ENCODE measurements at regions not wholly inside any gene's neighbourhood (a gene's known extent, or its start where the extent isn't known, plus 50 kb on each side); places are given as distances from the start of the nearest gene placed in this dataset.
A peak's percentile ranks its signal among the peaks of the same experiment; 100 is the strongest.
"Not testable (repeated sequence)": the region's sequence is repeated elsewhere in the genome, so short reads cannot be mapped to it uniquely, and the experiment has no call there.

- DNase-seq (ENCODE audit: low spot score) = no peak
Observed at GRCh38 chr22:47352920-47353700, 590.7 kb downstream of the TBC1D22A start.

DNA sequence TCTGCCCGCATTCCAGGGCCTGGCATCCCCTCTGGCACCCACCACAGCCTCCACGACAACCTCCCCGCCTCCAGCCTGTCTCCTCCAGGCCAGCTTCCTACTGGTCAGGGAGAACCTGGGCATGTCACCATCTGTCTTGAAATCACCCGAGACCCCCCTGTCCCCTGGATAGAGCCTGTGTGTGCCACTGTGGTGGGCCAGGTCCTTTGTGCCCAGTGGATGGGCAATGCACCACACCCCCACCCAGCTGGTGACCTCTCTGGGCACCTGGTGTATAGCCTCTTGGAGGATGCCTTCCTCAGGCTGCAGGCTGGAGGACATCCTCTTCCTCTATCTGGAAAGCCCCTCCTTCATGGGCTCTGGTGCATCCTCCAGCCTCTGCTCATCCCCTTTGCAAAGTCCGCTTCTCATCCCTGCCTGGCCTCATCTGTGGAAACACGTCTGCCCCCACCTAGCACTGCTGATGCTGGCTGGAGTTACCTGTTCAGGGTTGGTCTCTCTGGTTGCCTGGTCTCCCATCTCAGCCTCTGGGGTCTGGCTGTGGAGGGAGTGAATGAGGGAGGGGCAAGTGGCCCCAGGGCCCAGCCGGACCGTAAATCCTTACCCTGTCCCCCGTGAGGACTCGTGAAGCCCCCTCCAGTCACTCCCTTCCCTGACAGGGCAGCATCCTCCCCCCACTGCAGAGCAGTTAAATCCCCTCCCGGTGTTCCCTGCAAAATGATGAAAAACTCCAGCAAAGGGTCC, 589.6 kb downstream of the TBC1D22A start:
- DNase-seq (ENCODE audit: low spot score) = no peak

DNA sequence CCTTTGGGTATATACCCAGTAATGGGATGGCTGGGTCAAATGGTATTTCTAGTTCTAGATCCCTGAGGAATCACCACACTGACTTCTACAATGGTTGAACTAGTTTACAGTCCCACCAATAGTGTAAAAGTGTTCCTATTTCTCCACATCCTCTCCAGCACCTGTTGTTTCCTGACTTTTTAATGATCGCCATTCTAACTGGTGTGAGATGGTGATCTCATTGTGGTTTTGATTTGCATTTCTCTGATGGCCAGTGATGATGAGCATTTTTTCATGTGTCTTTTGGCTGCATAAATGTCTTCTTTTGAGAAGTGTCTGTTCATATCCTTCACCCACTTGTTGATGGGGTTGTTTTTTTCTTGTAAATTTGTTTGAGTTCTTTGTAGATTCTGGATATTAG, 583.8 kb downstream of the TBC1D22A start:
- DNase-seq (ENCODE audit: low spot score) = not testable (repeated sequence)

GRCh38 chr22:47345025-47345424, 582.6 kb downstream of the TBC1D22A start:
- DNase-seq (ENCODE audit: low spot score) = no peak

- no peak for DNase-seq (ENCODE audit: low spot score)
Observed at GRCh38 chr22:47344414-47344813, 582.0 kb downstream of the TBC1D22A start.

GRCh38 chr22:47343611-47344010, 581.2 kb downstream of the TBC1D22A start:
- DNase-seq (ENCODE audit: low spot score) = no peak

- DNase-seq (ENCODE audit: low spot score) = no peak
Observed at GRCh38 chr22:47342446-47342845, 580.0 kb downstream of the TBC1D22A start.

- no peak for DNase-seq (ENCODE audit: low spot score)
Observed at GRCh38 chr22:47341464-47341863, 579.0 kb downstream of the TBC1D22A start.

DNA sequence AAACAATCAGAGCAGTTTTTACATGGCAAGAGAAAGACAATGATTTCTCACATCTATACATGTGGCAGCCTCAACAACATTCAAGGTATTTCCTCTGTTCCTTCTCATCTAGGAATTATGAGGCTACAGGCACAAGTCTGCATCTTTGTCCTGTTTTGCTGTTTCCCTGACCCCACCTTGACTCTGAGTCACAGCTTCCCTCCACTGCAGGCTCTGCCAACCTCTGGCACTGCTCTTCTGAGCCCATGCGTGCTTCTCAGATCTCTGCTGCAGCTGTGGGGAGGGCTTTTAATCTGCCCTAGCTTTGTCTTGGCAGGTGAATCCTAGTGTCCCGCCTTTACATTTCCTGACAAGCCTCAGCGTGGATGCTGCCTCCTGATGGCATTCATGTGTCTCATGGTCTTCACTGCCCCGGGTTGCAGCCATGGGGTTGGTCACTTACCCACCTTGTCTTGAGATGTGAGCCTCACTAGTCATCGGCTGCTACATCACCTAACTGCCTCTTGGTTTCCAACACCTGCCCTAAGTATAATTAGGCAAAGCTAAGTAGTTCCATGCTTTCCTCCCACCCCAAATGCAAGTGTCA, 578.5 kb downstream of the TBC1D22A start:
- no peak for DNase-seq (ENCODE audit: low spot score)

DNA sequence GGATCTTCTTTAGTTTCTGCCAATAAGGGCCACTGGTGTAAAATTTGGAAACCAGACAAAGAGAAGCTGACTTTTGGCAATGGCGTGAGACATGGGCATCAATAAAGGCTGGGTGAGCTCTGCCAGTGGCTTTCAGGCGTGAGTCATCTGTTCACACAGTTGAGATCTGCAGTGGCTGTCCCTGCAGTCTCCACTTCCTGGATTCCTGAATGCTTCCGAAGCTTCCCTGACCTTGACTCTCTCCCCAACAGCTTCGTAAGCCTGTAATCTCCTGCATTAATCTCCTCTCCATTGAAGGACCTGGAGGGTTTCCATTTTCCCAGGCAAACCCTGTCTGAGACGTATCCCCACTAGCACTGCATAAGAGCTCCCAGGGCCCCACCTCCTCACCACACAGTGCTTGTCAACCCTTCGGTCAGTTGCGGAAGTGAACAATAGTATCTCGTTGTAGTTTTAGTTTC, 574.7 kb downstream of the TBC1D22A start:
- peak; percentile 68 for DNase-seq (ENCODE audit: low spot score)

GRCh38 chr22:47335958-47336357, 573.5 kb downstream of the TBC1D22A start:
- no peak for DNase-seq (ENCODE audit: low spot score)

GRCh38 chr22:47335460-47335859, 573.0 kb downstream of the TBC1D22A start:
- DNase-seq (ENCODE audit: low spot score) = no peak

- DNase-seq (ENCODE audit: low spot score) = no peak
Observed at GRCh38 chr22:47334601-47335000, 572.2 kb downstream of the TBC1D22A start.

GRCh38 chr22:47333625-47334024, 571.2 kb downstream of the TBC1D22A start:
- peak; percentile 20 for DNase-seq (ENCODE audit: low spot score)

- no peak for DNase-seq (ENCODE audit: low spot score)
Observed at GRCh38 chr22:47332246-47332980, 570.0 kb downstream of the TBC1D22A start.

GRCh38 chr22:47331750-47332149, 569.3 kb downstream of the TBC1D22A start:
- no peak for DNase-seq (ENCODE audit: low spot score)

- no peak for DNase-seq (ENCODE audit: low spot score)
Observed at GRCh38 chr22:47329727-47330650, 567.5 kb downstream of the TBC1D22A start.

- DNase-seq (ENCODE audit: low spot score) = peak; percentile 76
Observed at GRCh38 chr22:47328550-47329243, 566.2 kb downstream of the TBC1D22A start.

DNA sequence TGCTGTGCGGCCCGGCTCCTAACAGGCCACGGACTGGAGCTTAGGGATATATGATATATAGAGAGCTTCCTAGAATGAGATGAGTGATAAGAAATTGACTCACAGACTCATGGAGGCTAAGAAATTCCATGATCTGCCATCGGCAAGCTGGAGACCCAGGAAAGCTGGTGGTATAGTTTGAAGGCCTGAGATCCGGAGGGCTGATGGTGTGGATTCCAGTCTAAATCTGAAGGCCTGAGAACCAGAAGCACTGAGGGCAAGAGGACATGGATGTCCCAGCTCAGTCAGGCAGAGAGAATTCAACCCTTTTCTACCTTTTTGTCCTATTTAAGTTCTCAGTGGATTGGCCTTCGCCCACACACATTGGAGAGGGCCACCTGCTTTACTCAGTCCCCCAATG, 564.8 kb downstream of the TBC1D22A start:
- DNase-seq (ENCODE audit: low spot score) = no peak

- no peak for DNase-seq (ENCODE audit: low spot score)
Observed at GRCh38 chr22:47325249-47325648, 562.8 kb downstream of the TBC1D22A start.

Measured in AG08396 (cell line).